CD4-positive, alpha-beta T cell (primary cell): ENCODE measurements at regions not wholly inside any gene's neighbourhood (a gene's known extent, or its start where the extent isn't known, plus 50 kb on each side); places are given as distances from the start of the nearest gene placed in this dataset.

Experiments
- ATAC-seq: fragments of 200-7000 bp; cut with Tn5 transposase; one replicate; pipeline ENCODE4 v1.10.0; 2022; ENCODE audit warnings: mild to moderate bottlenecking; ENCODE audit not compliant: poor library complexity
- CTCF ChIA-PET: fragments of 350-600 bp; sonication (Branson Sonifier 250); formaldehyde crosslinking; loops from one replicate; lab custom pipeline; 2021; ENCODE audit warnings: antibody characterized with exemption, inconsistent platforms; lab: Charles Lee
- POLR2A ChIA-PET: fragments of 350-600 bp; sonication (Branson Sonifier 250); formaldehyde crosslinking; loops from one replicate; lab custom pipeline; 2021; ENCODE audit warnings: antibody characterized with exemption, inconsistent platforms; lab: Charles Lee
- DNase-seq, 14 experiments: peaks; one replicate each; pipeline ENCODE4 v3.0.0-alpha.2; 2013 to 2020; ENCODE audit warnings: mixed read lengths in 2 of 14
- H3K27ac ChIP-seq, 2 donors: one replicate each; pipeline versions ENCODE4 v1.5.1 to v1.7.0; 2013; ENCODE audit warnings: low read length in 2 of 2, low read depth in 1 of 2, mild to moderate bottlenecking in 1 of 2
- H3K27me3 ChIP-seq, 2 experiments: 1 replicate in 1 of 2; 2 replicates in 1 of 2; pipeline versions ENCODE4 v1.6.1 to v1.7.0; 2013; ENCODE audit warnings: low read length in 2 of 2, control low read depth in 1 of 2, mild to moderate bottlenecking in 1 of 2, moderate library complexity in 1 of 2; ENCODE audit not compliant: insufficient read depth in 2 of 2, control insufficient read depth in 1 of 2
- H3K36me3 ChIP-seq: one replicate; pipeline ENCODE4 v1.6.1; 2013; ENCODE audit warnings: low read length, control low read depth; ENCODE audit not compliant: insufficient read depth
- H3K4me1 ChIP-seq: one replicate; pipeline ENCODE4 v1.6.1; 2013; ENCODE audit warnings: low read length, control low read depth; ENCODE audit not compliant: insufficient read depth
- H3K4me3 ChIP-seq: one replicate; pipeline ENCODE4 v1.5.1; 2013; ENCODE audit warnings: mild to moderate bottlenecking, low read length, moderate library complexity
- H3K9me3 ChIP-seq, 2 experiments: 1 replicate in 1 of 2; 2 replicates in 1 of 2; pipeline versions ENCODE4 v1.6.1 to v1.7.0; 2013; ENCODE audit warnings: low read length in 2 of 2, mild to moderate bottlenecking in 2 of 2, control low read depth in 1 of 2, moderate library complexity in 1 of 2; ENCODE audit not compliant: control insufficient read depth in 1 of 2, insufficient read depth in 1 of 2
- H3K27ac Mint-ChIP-seq: one replicate; pipeline ENCODE4 v1.8.0; 2020; ENCODE audit warnings: mixed read lengths
- H3K27me3 Mint-ChIP-seq: one replicate; pipeline ENCODE4 v1.8.0; 2021; ENCODE audit warnings: mixed read lengths
- H3K36me3 Mint-ChIP-seq: one replicate; pipeline ENCODE4 v1.8.0; 2021; ENCODE audit warnings: low read depth, mixed read lengths
- H3K4me1 Mint-ChIP-seq: one replicate; pipeline ENCODE4 v1.8.0; 2021; ENCODE audit warnings: low read depth, mixed read lengths
- H3K4me3 Mint-ChIP-seq: one replicate; pipeline ENCODE4 v1.8.0; 2020; ENCODE audit warnings: mild to moderate bottlenecking, mixed read lengths
- H3K9me3 Mint-ChIP-seq: one replicate; pipeline ENCODE4 v1.8.0; 2020; ENCODE audit warnings: mixed read lengths
- intact Hi-C, 2 experiments: fragments of 100-400 bp; cut with DNase I in 1 of 2; cut with micrococcal nuclease in 1 of 2; formaldehyde crosslinking; loops; one replicate each; pipeline versions ENCODE4 v1.15.1 to v1.9.0; 2023 to 2025; cut with DNase I, micrococcal nuclease
- TF ChIP-seq, protein P1 (sequence below): fragments of 200-600 bp; IDR thresholded peaks from one replicate; pipeline ENCODE4 v1.8.0; 2022; ENCODE audit warnings: antibody characterized with exemption, mild to moderate bottlenecking

DNA sequence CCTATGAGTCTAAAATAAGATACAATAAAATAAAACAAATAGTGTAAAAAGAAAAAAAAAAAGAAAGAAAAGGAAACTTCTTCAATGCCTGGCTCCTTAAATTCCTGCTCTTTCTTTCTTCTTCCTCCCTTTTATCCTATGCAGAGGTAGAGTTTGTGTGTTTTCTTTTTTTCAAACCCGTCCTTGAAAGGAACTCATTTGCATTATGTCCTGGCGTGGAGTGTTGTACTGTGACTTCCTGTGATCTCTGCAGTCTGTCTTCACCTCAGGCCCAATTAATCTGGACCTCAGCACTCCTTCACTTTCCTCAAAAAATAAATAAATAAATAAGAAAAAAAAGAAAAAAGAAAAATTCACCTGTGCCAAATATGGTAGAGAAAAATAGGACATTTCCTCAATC is 541.9 kb upstream of the SPTLC3 start:
- no peaks in the 10 kb centered on the region for H3K27me3 Mint-ChIP-seq
- ATAC-seq (no peak), DNase-seq (no peak)
- H3K4me3 Mint-ChIP-seq = no peak overlapping the region
- H3K36me3 ChIP-seq = no peaks in the 10 kb centered on the region
- no peaks in the 10 kb centered on the region for H3K36me3 Mint-ChIP-seq
- H3K27ac ChIP-seq = no peak overlapping the region
- H3K9me3 ChIP-seq = peaks cover 0 to 5% of the 10 kb centered on the region in 2 experiments
- no peak overlapping the region for H3K4me3 ChIP-seq
- peaks cover 19% of the 10 kb centered on the region for H3K9me3 Mint-ChIP-seq
- intact Hi-C loops = no loop called here
- POLR2A ChIA-PET = no interaction called here
- no peak overlapping the region for H3K27ac Mint-ChIP-seq
- H3K4me1 Mint-ChIP-seq = no peaks in the 10 kb centered on the region
- TF ChIP-seq, protein P1, sequence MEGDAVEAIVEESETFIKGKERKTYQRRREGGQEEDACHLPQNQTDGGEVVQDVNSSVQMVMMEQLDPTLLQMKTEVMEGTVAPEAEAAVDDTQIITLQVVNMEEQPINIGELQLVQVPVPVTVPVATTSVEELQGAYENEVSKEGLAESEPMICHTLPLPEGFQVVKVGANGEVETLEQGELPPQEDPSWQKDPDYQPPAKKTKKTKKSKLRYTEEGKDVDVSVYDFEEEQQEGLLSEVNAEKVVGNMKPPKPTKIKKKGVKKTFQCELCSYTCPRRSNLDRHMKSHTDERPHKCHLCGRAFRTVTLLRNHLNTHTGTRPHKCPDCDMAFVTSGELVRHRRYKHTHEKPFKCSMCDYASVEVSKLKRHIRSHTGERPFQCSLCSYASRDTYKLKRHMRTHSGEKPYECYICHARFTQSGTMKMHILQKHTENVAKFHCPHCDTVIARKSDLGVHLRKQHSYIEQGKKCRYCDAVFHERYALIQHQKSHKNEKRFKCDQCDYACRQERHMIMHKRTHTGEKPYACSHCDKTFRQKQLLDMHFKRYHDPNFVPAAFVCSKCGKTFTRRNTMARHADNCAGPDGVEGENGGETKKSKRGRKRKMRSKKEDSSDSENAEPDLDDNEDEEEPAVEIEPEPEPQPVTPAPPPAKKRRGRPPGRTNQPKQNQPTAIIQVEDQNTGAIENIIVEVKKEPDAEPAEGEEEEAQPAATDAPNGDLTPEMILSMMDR = no peak
- CTCF ChIA-PET = no interaction called here
- H3K4me1 ChIP-seq = no peaks in the 10 kb centered on the region
- H3K27me3 ChIP-seq = no peaks in the 10 kb centered on the region

DNA sequence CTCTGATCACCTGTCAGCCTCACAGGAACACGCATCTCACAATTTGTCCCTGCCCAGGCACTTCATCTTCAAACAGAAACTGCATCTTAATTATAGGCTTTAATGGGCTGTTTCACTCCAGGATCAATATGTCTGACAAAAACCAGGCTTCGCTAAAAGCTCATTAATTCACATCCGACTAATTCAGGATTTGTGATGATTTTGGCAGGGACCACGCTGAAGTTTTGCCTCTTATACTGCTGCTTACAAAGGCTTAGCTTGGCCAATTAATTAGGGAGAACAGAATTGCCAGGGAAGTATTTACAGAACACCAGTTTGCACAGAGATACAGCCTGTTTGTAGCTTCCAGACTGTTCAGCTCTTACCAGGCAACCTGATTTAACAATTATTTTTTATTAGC is 541.0 kb upstream of the SPTLC3 start:
- no peaks in the 10 kb centered on the region for H3K27me3 Mint-ChIP-seq
- CTCF ChIA-PET = interaction anchor here (0.6 kb wide), 1 partner anchor 1778 kb away, joined by 3 read pairs; no protein-coding TSS in a partner anchor
- H3K36me3 Mint-ChIP-seq = no peaks in the 10 kb centered on the region

DNA sequence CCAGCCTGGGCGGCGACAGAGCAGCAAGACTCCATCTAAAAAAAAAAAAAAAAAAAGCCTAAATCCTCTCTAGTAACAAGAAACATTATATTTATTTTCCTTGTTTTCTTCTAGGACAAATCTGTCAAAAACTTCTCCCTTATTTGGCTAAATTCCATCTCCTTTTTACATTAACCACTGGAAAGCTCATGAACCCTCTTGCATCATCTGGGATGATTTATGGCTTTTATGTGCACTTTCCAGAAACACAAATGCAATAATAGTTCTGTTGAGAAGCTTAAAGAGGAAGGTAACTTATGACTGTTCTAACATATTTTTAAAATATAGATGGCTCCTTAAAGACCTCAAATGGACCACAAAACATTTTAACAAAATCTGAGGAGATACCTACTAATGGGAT is 526.1 kb upstream of the SPTLC3 start:
- POLR2A ChIA-PET = no interaction called here
- CTCF ChIA-PET = no interaction called here
- H3K4me3 ChIP-seq = no peak overlapping the region
- no peaks in the 10 kb centered on the region for H3K36me3 Mint-ChIP-seq
- intact Hi-C loops = no loop called here
- ATAC-seq = no peak
- no peaks in the 10 kb centered on the region for H3K36me3 ChIP-seq
- H3K4me1 Mint-ChIP-seq = no peaks in the 10 kb centered on the region
- no peak overlapping the region for H3K27ac ChIP-seq
- DNase-seq = no peak
- H3K27ac Mint-ChIP-seq = no peak overlapping the region
- peaks cover 9% of the 10 kb centered on the region for H3K9me3 Mint-ChIP-seq
- TF ChIP-seq, protein P1 = no peak
- no peaks in the 10 kb centered on the region for H3K4me1 ChIP-seq
- H3K4me3 Mint-ChIP-seq = no peak overlapping the region
- peaks cover 3 to 4% of the 10 kb centered on the region in 2 experiments for H3K9me3 ChIP-seq
- H3K27me3 ChIP-seq = no peaks in the 10 kb centered on the region
- no peaks in the 10 kb centered on the region for H3K27me3 Mint-ChIP-seq

More for the DNA sequence above, 541.0 kb upstream of the SPTLC3 start:
- Histone ChIP-seq H3K9me3 (peaks cover 0 to 5% of the 10 kb centered on the region in 2 experiments), H3K4me1 (no peaks in the 10 kb centered on the region), H3K27me3 (no peaks in the 10 kb centered on the region), H3K27ac (no peak overlapping the region), H3K4me3 (no peak overlapping the region), H3K36me3 (no peaks in the 10 kb centered on the region)
- no peak overlapping the region for H3K4me3 Mint-ChIP-seq
- intact Hi-C loops = no loop called here
- peaks cover 20% of the 10 kb centered on the region for H3K9me3 Mint-ChIP-seq
- ATAC-seq (no peak), DNase-seq (no peak)
- H3K4me1 Mint-ChIP-seq = no peaks in the 10 kb centered on the region
- POLR2A ChIA-PET = no interaction called here
- TF ChIP-seq, protein P1 = no peak
- H3K27ac Mint-ChIP-seq = no peak overlapping the region
